ENCODE measurements at regions not wholly inside any gene's neighbourhood (a gene's known extent, or its start where the extent isn't known, plus 50 kb on each side); places are given as distances from the start of the nearest gene placed in this dataset.

DNA sequence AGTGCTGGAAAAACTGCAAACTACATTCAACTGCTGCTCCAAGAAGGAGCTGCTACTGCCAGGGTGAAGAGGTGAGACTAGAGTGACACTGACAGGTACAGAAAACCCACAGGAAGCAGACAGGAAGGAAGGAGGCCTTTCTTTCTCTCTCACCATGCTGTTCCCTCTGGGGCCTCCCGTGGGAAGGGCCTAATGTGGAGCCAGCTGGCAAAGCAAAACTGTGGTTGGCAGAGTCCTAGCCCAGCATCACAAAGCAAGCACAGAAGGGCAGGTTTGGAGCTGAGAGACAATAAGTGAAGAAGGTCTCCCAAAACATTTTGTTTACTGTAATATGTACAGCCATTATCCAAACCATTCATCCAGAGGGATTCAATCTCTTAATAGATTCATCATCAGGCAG lies 122.5 kb upstream of the MAX start:
- DNase-seq (ENCODE audit: low spot score): no peak

- no peak for DNase-seq (ENCODE audit: low spot score)
Observed at GRCh38 chr14:65225299-65226159, 123.2 kb upstream of the MAX start.

DNA sequence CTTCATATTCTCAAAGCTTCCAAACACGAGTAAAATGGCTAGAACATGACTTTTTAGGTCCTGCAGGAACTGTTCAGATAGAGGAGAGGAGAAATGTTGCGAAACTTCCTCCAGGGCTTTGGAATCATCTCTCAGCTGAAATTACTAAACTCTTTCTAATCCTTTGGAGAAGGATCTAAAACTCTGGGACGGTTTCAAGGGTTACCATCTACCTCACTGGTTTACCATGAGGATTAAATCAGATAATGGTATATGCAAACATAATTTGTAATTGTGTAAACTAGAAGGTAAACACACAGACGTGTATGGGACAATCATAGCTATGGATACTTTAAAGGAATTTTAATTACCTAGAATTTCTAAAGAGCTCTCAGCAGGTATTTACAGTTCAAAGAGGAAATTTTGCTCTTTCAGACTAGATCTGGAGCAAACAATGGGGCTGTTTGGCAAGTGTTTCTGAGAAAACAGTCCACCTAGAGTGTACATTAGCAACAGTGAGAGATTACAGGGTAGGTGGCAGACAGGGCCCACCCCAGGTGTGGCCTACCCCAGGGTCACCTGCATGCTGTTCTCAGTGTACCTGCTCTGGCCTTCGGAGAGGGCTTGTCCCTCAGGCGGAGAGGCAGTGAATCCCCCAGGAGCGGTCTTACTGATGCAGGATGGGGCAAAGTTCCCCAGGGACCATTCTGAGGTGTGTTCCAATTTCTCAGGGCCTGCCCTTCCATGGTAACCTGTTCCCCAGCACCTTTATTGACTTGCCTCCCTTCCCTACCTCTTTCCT lies 124.7 kb upstream of the MAX start:
- no peak for DNase-seq (ENCODE audit: low spot score)

- DNase-seq (ENCODE audit: low spot score): no peak
Observed at GRCh38 chr14:65228436-65228835, 126.1 kb upstream of the MAX start.

GRCh38 chr14:65228956-65229747 lies 126.8 kb upstream of the MAX start:
- no peak for DNase-seq (ENCODE audit: low spot score)

DNA sequence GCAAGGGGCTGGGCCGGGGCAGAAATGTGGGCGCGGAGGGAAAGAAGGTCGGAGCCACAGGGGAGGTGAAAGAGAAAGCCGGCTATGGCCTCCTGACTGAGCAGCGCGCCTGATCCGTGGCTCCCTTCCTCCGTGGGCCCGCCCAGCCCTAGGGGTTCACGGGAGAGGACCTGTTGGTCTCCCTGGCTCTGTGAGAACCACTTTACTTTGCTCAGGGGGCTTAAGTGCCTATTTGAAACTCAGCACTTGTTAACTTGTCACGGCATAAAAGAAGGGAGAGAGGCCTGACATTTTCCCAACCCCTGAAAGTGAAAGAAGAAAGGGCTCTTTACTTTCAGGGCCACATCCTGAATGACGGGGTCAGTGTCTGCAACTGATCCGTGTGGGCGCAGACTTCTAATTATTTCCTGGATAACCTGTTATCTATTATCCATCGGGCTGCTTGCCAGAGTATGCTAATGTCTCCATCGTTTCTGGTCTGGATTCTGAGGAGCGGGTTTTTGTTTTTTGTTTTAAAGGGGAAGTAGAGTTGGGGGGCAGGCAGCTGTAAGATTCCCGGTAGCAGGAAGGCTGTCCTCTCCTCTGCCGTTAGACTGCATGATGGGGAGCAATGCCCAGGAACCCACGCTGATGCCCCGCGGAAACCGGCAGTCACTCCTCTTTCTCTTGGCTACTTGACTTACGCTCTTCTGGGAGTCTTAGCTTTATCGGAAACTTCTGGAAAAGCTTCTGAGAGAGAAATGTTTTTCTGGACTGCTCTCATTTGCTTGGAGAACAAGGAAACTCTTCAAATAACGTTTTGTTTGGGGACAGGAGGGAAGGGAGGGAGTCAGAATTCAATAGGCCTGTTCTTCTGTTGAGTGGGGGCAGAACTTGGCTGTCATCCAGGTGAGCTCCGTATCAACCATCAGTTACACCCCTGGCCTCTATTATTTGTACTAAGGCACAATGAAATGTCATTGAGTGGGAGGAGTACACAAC lies 127.7 kb upstream of the MAX start:
- peak; percentile 26 for DNase-seq (ENCODE audit: low spot score)

- no peak for DNase-seq (ENCODE audit: low spot score)
Observed at GRCh38 chr14:65231286-65231980, 129.1 kb upstream of the MAX start.

DNA sequence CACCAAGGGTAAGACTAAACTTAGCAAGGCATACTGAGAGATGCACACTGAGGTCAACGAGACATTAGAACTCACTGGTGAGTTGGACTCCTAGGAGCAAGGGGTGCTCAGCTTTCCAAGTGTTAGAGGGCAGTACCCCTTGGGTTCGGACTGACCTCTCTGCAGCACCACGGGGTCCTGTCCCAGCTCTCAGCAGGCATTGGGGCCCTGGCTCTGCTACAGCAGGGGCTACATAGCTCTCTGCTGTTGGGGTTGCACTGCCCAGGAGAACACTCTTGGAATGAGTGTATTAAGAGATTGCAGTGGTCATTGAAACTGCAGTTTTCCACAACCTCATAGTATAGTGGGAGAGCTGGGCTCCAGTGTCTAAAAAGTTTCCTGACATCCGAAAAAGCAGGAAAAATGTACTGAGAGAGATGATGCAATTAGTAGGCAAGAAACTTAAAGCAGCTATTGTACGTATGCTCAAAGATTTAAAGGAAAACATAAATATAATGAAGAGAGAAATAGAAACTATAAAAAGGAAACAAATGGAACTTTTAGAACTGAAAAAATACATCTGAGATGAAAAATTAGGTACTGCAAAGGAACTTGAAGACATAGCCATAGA lies 132.5 kb upstream of the MAX start:
- no peak for DNase-seq (ENCODE audit: low spot score)

DNA sequence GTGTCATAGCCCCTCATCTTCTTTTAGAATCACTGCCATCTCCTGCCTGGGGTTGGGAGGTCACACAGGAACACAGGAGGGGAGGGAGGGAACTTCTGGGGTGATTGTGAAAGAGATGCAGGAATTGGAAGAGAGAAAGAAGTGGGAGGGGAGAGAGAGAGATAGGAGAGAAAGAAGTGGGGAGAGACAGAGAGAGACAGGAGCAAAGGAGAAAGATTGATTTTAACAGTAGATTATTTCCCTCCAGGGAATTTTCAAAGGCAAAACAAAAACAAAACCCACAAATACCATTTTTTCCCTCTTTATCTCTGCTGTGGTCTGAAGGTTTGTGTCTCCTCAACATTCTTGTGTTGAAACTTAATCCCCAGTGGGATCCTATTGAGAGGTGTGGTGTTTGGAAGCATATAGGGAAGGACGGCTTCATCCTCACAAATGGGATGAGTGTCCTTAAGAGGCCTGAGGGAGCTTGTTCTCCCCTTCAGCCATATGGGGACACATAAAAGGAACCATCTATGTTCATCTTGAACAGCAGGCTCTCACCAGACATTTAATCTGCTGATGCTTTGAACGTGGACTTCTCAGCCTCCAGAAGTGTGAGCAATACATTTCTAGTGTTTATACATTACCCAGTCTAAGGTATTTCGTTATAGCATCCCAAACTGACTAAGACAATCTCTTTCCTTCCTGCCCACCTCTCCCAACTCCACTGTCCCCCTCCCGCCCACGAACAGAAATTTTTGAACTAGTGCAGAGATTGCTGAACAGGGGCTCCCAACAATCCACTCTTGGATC lies 134.9 kb upstream of the MAX start:
- DNase-seq (ENCODE audit: low spot score): no peak

DNA sequence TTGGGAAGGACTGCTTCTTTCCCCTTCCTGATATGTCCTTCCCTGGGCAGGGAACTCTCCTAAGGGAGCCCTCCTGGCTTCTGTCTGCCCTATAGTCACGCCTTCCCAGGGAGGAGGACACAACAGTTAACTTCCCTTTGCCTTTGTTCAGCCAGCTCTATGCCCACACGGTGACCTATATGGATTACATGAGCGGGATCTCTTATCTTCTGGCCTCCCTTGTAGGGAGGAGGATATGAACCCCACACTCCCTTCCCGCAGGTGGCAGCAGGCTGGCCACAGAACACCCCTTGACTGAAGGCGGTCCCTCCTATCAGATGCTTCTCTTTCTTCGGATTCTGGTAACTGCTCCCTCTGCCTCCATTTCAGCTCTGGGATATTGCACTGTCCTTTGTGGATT lies 135.6 kb upstream of the MAX start:
- no peak for DNase-seq (ENCODE audit: low spot score)

DNA sequence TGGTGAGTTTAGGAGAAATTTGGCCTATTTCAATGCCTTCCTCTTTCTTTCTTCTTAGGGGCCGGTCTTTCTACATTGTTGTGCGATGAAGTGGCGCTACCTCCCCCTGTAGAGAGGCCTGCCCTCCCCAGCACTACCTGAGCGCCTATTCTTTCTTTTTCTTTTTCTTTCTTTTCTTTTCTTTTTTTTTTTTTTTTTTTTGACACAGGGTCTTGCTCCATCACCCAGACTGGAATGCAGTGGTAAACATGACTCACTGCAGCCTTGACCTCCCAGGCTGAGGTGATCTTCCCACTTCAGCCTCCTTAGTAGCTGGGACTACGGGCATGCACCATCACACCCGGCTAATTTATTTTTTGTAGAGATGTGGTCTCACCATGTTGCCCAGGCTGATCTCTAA lies 136.1 kb upstream of the MAX start:
- DNase-seq (ENCODE audit: low spot score): no peak

DNA sequence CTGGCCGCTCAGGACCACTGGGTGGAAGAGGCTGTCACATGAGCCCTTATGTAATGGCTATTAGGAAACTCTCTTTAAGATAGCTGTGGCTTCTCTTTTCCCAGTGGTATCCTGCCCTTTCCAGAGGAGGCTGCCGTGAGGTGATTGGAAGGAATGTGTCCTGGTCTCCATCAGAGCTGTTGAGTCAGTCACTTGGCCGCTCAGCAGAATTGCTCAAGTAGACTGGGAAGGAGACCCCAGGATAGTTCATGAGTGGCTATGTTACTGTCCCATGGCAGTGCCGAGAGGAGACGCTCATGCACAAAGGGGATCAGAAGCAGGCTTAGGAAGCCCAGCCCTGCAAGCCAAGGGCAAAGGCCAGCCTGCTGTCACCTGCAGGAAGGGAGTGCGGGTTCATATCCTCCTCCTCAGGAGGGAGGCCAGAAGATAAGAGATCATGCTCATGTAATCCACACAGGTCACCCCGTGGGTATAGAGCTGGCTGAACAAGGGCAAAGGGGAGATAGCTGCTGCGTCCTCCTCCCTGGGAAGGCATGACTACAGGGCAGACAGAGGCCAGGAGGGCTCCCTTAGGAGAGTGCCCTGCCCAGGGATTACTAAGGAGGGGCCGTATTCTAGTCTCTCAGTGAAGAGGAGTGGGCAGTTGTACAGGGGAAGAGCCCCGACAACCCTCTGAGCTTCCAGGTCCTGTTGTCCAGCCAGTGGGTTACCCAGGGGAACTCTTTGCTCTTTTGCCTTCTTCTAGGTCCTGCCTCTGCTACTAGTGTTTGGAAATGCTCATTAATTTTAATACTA lies 137.0 kb upstream of the MAX start:
- no peak for DNase-seq (ENCODE audit: low spot score)

GRCh38 chr14:65239938-65240296 lies 137.6 kb upstream of the MAX start:
- no peak for DNase-seq (ENCODE audit: low spot score)

DNA sequence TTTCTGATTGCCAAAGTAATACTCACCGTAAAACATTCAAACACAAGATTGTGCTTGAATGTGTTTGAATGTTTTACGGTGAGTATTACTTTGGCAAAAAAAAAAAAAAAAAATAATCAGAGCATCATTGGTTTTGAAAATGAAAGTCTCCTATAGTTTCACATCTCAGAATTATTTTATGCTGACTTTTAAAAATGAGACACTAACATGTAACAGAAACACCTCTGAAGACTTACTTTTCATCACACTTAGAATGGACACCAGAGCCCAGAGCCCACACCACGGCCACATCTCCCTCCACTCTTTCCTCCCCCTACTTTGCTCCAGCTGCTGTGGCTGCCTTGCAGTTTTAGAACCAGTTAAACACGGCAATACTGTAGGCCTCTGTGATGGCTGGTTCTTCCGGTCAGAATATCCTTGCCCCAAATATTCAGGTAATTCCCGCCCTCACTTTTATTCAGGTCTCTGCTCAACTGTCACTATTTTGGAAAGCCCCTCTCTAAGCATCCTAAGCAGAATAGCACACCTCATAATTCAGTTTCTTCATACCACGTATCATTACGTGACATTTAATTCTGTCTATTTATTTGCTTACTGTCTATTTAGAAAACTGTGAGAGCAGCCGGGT lies 138.9 kb upstream of the MAX start:
- DNase-seq (ENCODE audit: low spot score): no peak

- no peak for DNase-seq (ENCODE audit: low spot score)
Observed at GRCh38 chr14:65242732-65243134, 140.4 kb upstream of the MAX start.

DNA sequence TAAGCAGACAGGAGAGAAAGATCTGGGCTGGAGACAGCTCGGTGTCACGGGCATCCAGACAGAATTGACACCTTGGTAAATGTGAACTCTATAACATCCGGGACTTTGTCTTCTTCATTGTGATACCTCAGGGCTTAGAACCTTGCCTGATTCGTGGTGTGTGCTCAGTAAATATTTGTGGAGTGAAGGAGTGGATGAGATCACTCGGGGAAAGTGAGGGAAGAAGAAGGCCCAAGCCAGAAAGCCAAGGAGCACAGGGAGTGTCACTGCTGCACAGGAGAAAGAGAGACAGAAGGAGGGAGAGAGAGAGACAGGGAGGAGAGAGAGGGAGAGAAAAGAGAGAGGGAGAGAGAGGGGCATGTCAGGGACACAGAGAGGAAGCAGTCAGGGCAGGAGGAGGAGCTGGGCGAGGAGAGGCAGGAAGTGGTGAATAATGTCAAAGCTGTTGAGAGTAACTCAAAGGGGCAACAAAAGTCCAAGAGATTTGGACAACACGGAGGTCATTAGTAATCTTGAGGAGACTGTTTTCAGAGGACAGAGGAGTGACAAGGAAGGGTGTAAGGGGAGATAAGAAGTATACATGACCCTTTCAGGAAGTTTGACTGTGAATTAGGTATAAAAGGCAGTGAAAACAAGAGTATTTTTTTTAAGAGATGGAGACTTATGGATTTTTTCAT lies 141.6 kb upstream of the MAX start:
- DNase-seq (ENCODE audit: low spot score): no peak

- DNase-seq (ENCODE audit: low spot score): no peak
Observed at GRCh38 chr14:65249471-65250161, 147.3 kb upstream of the MAX start.
